ENCODE measurements at regions not wholly inside any gene's neighbourhood (a gene's known extent, or its start where the extent isn't known, plus 50 kb on each side); places are given as distances from the start of the nearest gene placed in this dataset.

DNA sequence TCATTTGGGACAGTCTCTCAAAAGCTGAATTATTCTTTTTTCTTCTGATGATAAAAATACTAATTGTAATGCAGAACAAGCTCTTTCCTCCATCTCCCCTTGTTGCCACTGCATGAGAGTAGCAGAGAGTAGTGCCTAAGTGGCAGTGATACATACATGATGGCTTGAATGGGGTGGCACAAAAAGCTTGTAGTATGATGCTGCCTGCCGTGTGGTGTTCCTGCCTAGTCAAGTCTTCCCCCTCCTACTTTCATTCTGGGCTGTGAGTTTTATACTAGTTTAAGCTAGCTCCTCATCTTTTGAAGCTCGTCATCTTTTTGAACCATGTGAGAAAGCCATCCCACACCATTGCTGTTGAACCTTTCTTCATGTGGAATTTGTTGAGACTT is 230.5 kb downstream of the NFKBIZ start:
- no peak for TF ChIP-seq CTCF (IDR thresholded peaks at IDR 0.05; ENCODE audit: low read depth, low read length)

GRCh38 chr3:102081572-102082289 is 232.4 kb downstream of the NFKBIZ start:
- no peak overlapping the region for H3K27ac ChIP-seq
- DNase-seq (ENCODE audit: low read depth in 1 of 2, low spot score in 1 of 2) = no peak
- H3K36me3 ChIP-seq = no peaks in the 10 kb centered on the region
- peaks cover 37% of the 10 kb centered on the region for H3K4me1 ChIP-seq (ENCODE audit: low read depth)
- H3K9me3 ChIP-seq (ENCODE audit: low read depth) = no peaks in the 10 kb centered on the region
- no peak for TF ChIP-seq CTCF (IDR thresholded peaks at IDR 0.05; ENCODE audit: low read depth, low read length)
- no peaks in the 10 kb centered on the region for H3K27me3 ChIP-seq
- no peak overlapping the region for H3K4me3 ChIP-seq

More for the DNA sequence above, 230.5 kb downstream of the NFKBIZ start:
- Histone ChIP-seq H3K4me1 (ENCODE audit: low read depth) (peaks cover 25% of the 10 kb centered on the region), H3K36me3 (no peaks in the 10 kb centered on the region), H3K27ac (no peak overlapping the region), H3K9me3 (ENCODE audit: low read depth) (no peaks in the 10 kb centered on the region), H3K4me3 (no peak overlapping the region), H3K27me3 (no peaks in the 10 kb centered on the region)
- DNase-seq (ENCODE audit: low read depth in 1 of 2, low spot score in 1 of 2) = peak in 1 of 2 donors; percentile 19

GRCh38 chr3:102083473-102083872 is 234.2 kb downstream of the NFKBIZ start:
- no peaks in the 10 kb centered on the region for H3K27me3 ChIP-seq
- H3K4me3 ChIP-seq = no peak overlapping the region
- H3K9me3 ChIP-seq (ENCODE audit: low read depth) = no peaks in the 10 kb centered on the region
- H3K27ac ChIP-seq = no peak overlapping the region
- peaks cover 41% of the 10 kb centered on the region for H3K4me1 ChIP-seq (ENCODE audit: low read depth)
- no peak for TF ChIP-seq CTCF (IDR thresholded peaks at IDR 0.05; ENCODE audit: low read depth, low read length)
- no peaks in the 10 kb centered on the region for H3K36me3 ChIP-seq
- DNase-seq (ENCODE audit: low read depth in 1 of 2, low spot score in 1 of 2) = no peak

DNA sequence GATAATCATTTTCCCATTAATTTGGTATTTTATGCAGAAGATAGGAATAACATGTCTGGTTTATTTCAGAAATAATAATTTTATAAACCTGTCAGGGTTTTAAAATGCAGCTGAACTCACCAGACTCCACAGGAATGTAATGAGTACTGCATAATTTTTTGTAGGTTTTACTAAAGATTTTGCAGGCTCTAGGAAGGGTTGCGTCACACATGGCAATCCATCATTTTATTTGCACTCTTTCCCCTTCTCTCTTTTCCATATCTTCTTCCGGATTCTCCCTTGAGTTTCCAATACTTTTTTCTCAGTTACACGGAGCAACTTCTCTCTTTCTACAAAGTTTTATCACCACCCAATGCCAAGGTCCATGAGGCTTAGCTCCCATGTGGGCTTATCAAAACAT is 234.7 kb downstream of the NFKBIZ start:
- Histone ChIP-seq H3K9me3 (ENCODE audit: low read depth) (no peaks in the 10 kb centered on the region), H3K4me1 (ENCODE audit: low read depth) (peaks cover 41% of the 10 kb centered on the region), H3K36me3 (no peaks in the 10 kb centered on the region), H3K27me3 (no peaks in the 10 kb centered on the region), H3K27ac (no peak overlapping the region), H3K4me3 (no peak overlapping the region)
- DNase-seq (ENCODE audit: low read depth in 1 of 2, low spot score in 1 of 2) = peak in 1 of 2 donors; percentile 56
- TF ChIP-seq CTCF (IDR thresholded peaks at IDR 0.05; ENCODE audit: low read depth, low read length) = no peak

GRCh38 chr3:102084704-102085103 is 235.4 kb downstream of the NFKBIZ start:
- no peak overlapping the region for H3K4me3 ChIP-seq
- H3K9me3 ChIP-seq (ENCODE audit: low read depth) = no peaks in the 10 kb centered on the region
- no peak overlapping the region for H3K27ac ChIP-seq
- peaks cover 43% of the 10 kb centered on the region for H3K4me1 ChIP-seq (ENCODE audit: low read depth)
- no peaks in the 10 kb centered on the region for H3K36me3 ChIP-seq
- DNase-seq (ENCODE audit: low read depth in 1 of 2, low spot score in 1 of 2) = no peak
- H3K27me3 ChIP-seq = no peaks in the 10 kb centered on the region
- TF ChIP-seq CTCF (IDR thresholded peaks at IDR 0.05; ENCODE audit: low read depth, low read length) = no peak

Data from cardiac muscle cell (in vitro differentiated cells and primary cell).